Cardiac fibroblast (primary cell): ENCODE measurements at regions not wholly inside any gene's neighbourhood (a gene's known extent, or its start where the extent isn't known, plus 50 kb on each side); places are given as distances from the start of the nearest gene placed in this dataset.
A peak's percentile ranks its signal among the peaks of the same experiment; 100 is the strongest.

Experiments
- DNase-seq, 2 donors: peaks; one replicate each; pipeline versions ENCODE4 v3.0.0 to v3.0.0-alpha.2; 2010; ENCODE audit warnings: low read depth in 2 of 2
- H3K4me3 ChIP-seq, 2 donors: replicated peaks in 1 of 2; 1 replicate in 1 of 2; 2 replicates in 1 of 2; pipeline ENCODE4 v1.5.1; 2011; ENCODE audit warnings: low read depth in 2 of 2, low read length in 2 of 2, mild to moderate bottlenecking in 2 of 2, moderate library complexity in 1 of 2
- CTCF ChIP-seq: IDR thresholded peaks from one replicate; pipeline ENCODE4 v1.5.1; 2011; ENCODE audit warnings: low read depth, mild to moderate bottlenecking, low read length, inconsistent platforms

DNA sequence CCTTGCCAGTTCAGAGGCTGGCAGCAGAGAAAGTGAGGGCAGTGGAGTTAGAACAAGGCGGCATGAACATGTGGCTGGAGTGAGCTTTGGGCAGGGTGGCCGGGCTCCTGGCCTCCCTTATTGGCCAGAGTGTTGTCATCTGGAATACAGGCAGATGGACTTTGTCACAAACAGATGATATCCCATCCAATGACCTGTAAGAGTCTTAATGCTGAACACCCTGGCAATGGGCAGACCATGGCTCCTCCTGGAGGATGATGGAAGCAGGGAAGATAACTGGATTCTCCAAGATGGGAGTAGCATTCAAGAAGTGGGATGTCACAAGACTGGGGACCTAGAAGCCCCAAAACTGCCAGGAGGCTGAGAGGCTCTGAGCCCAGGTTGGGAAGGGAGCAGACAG is 242.1 kb downstream of the MAFB start:
- no peak for DNase-seq
- no peak overlapping the region for H3K4me3 ChIP-seq
- TF ChIP-seq CTCF, result no peak

GRCh38 chr20:40444516-40444915 is 244.5 kb downstream of the MAFB start:
- DNase-seq, result no peak
- no peak overlapping the region for H3K4me3 ChIP-seq
- no peak for TF ChIP-seq CTCF

DNA sequence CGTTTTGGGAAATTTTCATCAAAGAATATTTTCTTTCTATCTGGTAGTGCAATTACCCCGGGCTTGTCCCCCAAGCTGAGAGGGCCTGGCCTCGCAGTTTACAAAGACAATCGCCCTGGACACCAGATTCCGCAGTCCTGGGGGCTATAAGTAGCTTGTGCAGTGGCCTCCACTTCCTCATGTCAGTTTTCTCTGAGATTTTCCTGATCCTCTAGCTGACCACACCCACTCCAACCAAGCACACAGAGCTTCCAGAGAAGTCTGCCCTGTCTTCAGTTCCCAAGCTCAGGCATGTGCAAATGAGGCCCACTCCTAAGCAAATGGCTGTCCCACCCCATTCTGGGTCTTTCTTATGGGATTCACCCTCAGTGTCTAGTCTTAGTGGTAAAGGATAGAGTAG is 245.3 kb downstream of the MAFB start:
- no peak overlapping the region for H3K4me3 ChIP-seq
- TF ChIP-seq CTCF, result no peak
- no peak for DNase-seq

DNA sequence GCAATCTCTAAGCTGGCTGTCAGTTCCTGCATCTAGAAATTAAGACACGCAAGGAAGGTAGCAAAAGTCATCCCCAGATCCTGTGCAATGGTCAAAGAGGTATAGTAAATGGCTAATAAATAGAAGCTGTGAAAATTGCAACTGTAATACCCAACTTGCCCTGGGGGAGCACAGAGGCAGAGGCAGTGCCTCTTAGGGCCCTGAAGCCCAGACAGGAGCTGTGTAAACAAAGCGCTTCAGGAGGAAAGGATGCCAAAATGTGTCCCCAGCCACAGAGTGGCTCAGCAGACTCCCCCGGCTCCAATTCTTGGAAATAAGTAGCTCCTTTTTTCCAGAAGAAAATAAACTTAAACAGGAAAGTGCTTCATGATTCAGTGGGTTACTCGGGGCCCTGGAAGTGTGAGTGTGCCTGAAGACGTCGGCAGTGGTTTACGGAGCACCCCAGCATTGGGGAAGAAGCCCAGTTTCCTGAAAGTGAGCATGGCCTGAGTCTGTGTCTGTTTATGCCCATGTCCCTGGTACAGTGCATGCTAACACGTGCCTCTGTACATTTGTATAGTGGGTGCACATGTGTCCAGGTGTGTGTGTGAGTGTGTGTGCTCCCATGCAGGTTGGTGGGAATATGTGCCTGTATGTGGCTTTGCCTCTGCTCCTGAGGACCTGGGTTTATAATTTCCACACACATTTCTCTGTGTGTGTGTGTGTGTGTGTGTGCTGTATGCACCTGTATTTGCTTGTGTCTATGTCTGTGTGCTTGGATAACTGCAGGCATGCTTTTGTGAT is 246.7 kb downstream of the MAFB start:
- peak; percentile 4 to 19 for DNase-seq
- no peak overlapping the region for H3K4me3 ChIP-seq
- TF ChIP-seq CTCF, result no peak

DNA sequence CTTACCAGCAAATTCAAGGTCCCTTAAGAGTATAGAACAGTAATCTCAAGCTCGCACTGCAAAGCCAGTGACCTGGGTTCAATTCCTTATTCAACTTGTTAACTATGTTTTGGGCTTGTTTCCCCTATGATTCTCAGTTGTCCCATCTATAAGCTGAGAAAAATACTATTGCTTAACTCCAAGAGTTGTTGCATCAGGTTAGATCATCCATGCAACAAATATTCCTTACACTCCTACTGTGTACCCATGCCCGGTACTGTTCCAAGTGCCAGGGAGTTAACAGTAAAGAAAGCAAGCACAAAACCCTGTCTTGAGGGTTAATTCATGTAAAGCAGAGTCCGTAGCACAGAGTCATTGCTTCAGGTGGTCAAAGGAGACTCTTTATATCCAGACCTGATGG is 247.3 kb downstream of the MAFB start:
- no peak for DNase-seq
- no peak overlapping the region for H3K4me3 ChIP-seq
- no peak for TF ChIP-seq CTCF

DNA sequence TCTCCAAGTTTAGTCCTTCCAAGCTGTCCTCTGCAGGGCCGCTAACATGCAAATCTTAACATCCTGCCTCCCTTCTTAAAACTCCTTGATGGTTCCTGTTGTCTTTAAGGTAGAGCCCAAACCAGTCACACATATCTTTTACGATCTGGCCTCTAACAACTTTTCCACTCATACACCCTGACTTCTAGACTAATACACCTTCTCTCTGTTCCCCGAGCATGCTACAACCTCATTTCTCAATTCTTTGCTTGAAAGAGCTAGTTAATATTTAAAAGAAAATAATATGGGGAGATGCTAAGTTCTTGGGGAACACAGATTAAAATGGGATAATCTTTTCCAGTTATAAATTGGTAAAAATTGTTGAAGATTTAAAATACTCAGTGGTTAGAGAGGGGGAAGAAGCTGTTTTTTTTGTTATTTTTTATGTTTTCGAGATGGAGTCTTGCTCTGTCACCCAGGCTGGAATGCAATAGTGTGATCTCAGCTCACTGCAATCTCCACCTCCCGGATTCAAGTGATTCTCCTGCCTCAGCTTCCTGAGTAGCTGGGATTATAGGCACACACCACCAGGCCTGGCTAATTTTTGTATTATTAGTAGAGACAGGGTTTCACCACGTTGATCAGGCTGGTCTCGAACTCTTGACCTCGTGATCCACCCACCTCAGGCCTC is 250.7 kb downstream of the MAFB start:
- no peak overlapping the region for H3K4me3 ChIP-seq
- DNase-seq, result peak in 1 of 2 donors; percentile 1
- TF ChIP-seq CTCF, result no peak

DNA sequence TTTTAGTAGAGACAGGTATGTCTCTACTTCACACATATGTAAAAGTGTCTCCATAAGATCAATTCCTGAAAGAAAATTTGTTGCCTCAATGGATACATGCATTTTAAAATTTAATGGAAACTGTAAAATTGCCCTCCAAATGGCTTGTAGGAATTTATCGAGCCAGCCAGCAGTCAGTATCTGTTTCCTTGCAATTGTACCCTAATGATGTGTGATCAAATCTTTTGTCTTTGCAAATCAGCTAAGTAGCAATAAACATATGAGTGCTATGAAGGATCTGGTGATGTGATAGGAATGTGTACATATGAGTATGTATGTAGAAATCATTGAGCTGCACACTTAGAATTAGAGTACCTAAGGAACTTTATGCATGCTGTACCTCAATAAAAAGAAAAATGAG is 253.0 kb downstream of the MAFB start:
- TF ChIP-seq CTCF, result no peak
- H3K4me3 ChIP-seq, result no peak overlapping the region
- no peak for DNase-seq
